ENCODE measurements at regions not wholly inside any gene's neighbourhood (a gene's known extent, or its start where the extent isn't known, plus 50 kb on each side); places are given as distances from the start of the nearest gene placed in this dataset.
"Not testable (repeated sequence)": the region's sequence is repeated elsewhere in the genome, so short reads cannot be mapped to it uniquely, and the experiment has no call there.

DNA sequence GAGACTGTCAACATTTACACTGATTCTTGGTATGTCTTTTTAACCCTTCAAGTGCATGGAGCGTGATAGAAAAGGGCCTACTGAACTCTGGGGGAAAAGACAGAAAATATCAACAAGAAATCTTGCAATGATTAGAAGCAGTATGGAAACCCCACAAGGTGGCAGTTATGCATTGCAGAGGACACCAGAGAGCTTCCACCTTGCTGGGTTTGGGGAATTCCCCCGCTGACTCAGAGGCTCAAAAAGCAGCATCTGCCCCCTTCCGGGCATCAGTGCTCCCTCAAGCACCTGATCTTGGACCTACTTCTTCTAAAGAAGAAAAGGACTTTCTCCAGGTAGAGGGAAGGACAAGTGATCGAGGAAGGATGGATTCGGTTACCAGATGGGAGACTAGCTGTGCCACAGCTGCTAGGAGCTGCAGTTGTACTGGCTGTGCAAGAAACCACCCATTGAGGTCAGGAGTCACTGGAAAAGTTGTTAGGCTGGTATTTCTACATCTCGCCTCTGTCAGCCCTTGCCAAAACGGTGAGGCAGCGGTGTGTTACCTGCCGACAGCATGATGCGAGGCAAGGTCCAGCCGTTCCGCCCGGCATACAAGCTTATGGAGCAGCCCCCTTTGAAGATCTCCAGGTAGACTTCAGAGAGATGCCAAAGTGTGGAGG lies 102.8 kb upstream of the OSBPL11 start:
- DNase-seq (ENCODE audit: low read depth), result not testable (repeated sequence)

DNA sequence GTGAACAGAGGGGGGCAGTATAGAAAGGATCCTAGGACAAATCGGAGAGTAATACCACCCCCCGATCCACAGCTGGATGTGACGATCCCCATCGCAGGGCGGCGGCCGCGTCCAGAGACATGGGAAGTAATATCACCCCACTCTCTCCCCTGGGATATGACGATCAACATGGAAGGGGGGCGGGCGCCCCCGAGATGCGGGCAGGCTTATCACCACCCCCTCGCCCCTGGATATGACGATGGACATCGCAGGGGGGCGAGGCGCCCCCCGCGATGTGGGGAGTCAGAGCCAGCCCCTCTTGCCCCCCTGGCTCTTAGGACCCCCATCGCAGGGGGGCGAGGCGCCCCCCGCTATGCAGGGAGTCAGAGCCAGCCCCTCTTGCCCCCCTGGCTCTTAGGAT lies 120.4 kb upstream of the OSBPL11 start:
- DNase-seq (ENCODE audit: low read depth), result no peak

DNA sequence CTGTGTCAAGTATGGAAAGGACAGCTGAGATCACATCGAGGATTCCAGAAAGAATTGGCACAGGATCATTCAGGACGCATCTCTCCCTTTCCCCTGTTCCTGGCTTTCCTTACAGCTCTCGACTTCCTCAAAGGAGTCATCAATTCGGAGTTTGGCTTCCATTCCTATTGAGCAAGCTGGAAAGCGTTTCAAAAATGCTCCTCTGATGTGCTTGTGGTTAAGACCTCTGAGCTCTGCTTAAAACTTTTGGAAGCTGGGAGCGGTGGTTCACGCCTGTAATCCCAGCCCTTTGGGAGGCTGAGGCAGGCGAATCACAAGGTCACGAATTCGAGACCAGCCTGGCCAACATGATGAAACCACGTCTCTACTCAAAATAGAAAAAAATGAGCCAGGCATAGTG lies 136.9 kb upstream of the OSBPL11 start:
- DNase-seq (ENCODE audit: low read depth), result peak; percentile 27

DNA sequence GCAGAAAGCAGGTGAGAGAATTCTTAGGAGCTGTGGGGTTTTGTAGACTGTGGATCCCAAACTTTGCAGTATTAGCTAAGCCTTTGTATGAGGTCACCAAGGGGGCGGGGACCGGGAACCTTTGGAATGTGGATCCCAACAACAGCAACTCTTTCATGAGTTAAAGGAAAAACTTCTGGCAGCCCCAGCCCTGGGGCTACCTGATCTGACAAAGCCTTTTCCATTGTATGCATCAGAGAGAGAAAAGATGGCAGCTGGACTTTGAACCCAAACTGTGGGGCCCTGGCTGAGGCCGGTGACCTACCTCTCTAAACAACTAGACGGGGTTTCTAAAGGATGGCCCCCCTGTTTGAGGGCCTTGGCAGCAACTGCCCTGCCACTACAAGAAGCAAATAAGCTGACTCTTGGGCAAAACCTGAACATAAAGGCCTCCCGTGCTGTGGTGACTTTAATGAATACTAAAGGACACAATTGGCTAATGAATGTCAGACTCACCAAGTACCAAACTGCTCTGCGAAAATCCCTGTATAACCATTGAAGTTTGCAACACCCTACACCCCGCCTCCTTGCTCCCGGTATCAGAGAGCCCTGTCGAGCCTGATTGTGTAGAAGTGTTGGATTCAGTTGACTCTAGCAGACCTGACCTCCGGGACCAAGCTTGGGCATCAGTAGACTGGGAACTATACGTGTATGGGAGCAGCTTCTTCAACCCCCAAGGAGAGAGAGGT lies 146.9 kb upstream of the OSBPL11 start:
- DNase-seq (ENCODE audit: low read depth), result not testable (repeated sequence)

DNA sequence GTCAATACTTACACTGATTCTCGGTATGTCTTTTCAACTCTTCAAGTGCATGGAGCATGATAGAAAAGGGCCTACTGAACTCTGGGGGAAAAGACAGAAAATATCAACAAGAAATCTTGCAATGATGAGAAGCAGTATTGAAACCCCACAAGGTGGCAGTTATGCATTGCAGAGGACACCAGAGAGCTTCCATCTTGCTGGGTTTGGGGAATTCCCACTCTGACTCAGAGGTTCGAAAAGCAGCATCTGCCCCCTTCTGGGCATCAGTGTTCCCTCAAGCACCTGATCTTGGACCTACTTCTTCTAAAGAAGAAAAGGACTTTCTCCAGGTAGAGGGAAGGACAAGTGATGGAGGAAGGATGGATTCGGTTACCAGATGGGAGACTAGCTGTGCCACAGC lies 147.5 kb upstream of the OSBPL11 start:
- not testable (repeated sequence) for DNase-seq (ENCODE audit: low read depth)

DNA sequence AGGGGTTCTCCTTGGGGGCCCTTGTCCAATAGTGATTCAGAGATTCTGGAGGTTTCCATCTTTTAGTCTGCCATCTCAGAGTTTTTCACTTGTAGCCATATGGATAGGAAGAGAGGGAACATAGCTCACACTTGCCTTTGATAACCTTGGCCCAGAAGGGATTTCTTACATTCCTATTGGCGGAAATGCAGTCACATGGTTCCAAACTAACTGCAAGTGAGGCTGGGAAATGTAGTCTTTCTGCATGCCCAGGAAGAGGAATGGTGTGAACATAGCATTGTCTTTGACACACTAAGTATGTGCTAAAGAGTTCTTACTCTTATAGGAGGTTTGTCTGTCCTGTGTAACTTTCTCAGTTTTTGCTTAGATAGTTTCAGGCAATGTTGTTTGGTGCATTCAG lies 161.8 kb upstream of the OSBPL11 start:
- not testable (repeated sequence) for DNase-seq (ENCODE audit: low read depth)

DNA sequence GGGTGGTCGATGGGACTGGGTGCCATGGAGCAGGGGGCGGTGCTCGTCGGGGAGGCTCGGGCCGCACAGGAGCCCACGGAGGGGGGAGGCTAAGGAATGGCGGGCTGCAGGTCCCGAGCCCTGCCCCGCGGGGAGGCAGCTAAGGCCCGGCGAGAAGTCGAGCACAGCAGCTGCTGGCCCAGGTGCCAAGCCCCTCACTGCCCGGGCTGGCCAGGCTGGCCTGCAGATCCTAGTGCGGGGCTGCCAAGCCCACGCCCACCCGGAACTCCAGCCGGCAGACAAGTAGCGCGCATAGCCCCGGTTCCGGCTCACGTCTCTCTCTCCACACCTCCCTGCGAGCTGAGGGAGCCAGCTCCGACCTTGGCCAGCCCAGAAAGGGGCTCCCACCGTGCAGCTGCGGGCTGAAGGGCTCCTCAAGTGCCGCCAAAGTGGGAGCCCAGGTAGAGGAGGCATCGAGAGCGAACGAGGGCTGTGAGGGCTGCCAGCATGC lies 163.4 kb upstream of the OSBPL11 start:
- DNase-seq (ENCODE audit: low read depth), result not testable (repeated sequence)

DNA sequence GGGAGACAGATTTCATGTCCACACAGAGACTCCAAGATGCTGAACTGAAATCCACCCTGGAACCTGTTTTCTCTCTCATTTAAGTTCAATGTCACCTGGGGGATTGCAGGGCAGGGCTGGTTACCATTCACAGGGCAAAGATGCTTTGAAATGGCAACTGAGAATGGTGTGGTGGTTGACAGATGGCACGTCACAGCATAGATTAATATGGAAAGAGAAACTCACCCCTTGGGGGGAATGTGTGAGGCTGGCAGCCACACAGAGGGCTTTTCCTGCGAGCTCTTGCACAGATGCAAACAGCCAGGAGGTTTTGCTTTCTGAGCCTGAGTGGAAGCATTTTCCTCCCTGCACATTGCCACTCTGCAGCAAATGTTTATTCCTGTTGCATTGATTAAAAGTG lies 167.3 kb upstream of the OSBPL11 start:
- not testable (repeated sequence) for DNase-seq (ENCODE audit: low read depth)

DNA sequence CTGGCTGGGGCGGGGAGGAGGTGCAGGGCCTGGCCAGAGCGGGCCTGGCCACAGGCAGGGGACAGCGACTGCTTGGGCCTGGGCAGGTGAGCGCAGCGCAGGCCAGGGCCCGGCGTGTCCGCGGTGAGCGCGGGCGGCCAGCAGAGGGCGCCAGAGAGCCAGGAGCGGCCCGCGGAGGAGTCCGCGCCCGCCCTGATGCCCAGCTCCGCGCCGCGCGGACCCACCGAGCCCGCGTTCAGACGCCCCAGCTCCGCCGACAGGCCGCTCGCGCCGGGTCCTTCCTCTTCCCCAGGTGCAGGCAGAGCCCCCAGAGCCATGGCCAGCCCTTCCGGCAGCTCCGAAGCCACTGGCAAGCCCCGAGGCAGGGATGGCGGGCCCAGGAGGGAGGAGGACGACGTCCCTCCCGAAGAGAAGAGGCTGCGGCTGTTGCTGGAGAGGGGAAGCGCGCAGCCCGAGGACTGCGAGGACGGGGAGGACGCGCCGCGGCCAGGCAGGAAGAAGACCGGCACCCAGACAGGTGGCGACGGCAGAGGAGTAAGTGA lies 171.1 kb upstream of the OSBPL11 start:
- peak; percentile 15 for DNase-seq (ENCODE audit: low read depth)

DNA sequence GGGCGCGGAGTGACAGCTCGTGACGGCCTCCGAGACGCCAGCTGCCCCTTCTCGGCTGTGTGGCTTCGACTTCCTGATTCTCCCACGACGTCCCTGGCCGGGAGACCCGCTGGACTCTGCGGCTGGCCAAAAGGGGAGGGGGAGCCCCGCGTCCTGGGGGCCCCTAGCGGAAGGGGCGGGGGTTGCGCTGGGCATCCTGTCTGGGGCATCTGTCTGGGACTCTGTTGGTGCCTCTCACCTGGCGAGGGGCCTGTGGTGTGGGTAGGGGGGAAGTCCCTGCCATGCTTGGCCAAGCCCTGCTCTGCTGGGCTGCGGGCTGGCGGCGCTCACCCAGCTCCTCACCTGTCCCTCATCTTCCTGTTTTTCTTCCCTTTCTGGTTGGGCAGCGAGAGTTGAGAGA lies 171.6 kb upstream of the OSBPL11 start:
- DNase-seq (ENCODE audit: low read depth), result not testable (repeated sequence)

DNA sequence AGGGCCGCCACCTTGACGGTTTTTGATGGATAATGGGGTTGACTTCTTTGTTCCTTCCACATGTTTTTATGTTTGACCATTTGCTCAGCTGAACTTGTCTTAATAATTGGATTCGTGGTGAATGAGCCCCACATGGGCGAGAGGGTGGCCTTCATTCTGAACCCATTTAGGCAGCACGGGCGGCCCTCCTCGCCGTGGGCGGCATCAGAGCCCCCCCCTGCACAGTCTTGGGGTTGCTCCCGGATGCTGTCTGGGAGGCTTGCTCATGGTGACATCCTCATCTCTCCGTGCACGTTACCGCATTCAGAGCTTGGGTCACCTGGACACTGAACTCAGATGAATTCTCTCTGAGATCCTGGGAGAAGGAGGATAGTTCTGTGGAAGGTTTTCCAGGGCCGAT lies 172.3 kb upstream of the OSBPL11 start:
- no peak for DNase-seq (ENCODE audit: low read depth)

DNA sequence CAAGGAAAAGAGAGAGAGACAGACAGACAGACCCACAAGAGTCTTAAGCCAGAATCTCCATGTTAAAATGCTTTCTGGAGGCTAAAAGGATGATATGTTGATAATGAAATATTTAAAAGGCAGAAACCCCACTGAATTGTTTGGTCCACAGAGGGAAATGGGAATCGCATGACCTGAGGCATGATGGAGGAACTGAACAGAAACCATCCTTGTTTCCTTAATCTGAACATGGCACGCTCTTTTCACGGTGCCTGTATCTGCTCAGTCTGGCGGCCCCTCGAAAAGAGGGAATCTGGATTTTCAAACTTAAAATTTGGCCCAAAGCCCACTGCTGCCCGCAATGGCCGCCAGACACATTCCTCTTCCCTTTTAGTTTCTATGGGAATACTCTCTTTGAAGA lies 173.5 kb upstream of the OSBPL11 start:
- not testable (repeated sequence) for DNase-seq (ENCODE audit: low read depth)

DNA sequence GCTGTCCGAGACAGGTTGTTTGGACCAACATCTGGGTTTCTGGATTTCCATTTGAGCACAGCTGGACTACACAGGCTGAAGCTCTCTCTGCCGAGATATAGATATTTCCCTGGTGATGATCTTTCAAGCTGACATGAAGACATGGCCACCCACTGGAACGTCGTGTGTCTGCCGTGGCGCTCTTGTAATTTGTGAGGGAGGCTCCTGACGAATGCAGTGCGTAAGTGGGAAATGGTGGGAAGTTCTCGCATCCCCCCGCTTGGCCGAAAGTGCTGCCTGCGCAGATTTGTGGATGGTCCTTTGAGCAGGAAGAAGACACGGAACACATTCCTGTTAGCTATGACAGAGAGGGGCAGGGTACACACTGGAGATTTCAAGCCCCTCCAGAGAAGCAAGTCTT lies 176.2 kb upstream of the OSBPL11 start:
- DNase-seq (ENCODE audit: low read depth), result not testable (repeated sequence)

DNA sequence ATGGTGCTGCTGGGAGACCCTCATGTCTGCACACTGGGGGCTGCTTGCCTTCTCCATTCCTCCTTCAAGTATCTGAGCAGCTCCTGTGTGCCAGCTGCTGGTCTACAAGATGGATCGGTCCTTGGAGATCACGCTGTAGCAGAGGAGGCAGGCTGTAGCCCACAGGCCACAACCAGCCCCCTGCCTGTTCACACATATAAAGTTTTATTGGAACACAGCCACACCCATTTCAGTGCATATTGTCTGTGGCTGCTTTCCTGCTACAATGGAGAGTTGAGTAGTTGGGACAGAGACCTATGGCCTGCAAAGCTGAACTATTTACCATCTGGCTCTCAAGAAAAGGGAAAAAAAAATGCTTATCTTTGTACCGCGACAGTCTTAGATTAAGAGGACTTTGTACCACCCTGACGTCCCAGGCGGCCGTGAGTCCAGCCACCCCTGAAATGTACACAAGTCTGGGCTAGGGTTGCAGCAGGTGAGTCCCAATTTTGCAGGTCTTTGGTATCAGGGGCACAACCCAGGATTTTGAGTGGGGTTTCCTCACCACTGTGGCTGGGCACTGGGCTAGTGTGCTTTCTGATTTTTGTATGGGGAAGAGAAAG lies 179.2 kb upstream of the OSBPL11 start:
- not testable (repeated sequence) for DNase-seq (ENCODE audit: low read depth)

DNA sequence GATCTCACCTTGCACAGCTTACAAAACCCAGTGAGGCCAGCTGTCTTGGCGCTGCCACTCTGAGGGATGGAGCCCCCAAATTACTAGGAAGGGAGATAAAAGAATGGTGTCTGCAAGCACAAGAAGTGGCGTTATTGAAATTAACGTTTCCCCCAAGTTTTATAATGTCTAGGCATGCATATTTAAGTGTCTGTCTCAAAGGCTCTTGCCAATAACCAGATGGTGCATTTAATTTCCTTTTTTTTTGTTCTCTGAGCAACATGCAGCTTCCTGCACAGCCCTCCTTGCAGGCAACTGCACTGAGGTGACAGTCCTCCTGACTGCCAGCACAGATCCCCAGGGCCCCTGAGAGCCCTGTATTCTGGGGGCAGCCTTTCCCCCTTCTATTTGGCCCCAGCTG lies 179.8 kb upstream of the OSBPL11 start:
- DNase-seq (ENCODE audit: low read depth), result not testable (repeated sequence)

DNA sequence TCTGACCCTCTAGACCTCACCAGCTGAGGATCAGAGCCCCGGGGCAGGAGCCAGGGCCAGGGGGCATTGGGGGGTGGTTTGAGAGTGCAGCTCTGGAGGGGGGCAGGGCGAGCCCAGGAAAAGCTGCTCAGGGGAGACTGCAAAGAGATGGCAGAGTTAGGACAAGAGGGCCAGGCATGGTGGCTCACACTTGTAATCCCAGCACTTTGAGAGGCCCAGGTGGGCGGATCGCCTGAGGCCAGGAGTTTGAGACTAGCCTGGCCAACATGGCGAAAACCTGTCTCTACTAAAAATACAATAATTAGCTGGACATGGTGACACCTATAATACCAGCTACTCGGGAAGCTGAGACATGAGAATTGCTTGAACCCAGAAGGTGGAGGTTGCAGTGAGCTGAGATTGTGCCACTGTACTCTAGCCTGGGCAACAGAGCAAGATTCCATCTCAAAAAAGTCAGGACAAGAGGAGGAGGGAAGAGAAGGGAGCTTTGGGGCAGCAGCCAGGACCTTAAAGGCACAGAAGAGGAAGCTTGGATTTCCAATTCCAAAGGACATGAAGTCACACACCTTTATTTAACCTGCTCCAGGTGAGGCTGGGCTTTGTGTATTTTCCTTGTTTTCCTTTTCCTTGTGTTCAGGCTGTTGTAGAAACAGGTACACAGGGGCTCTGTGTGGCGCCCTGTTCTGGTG lies 180.5 kb upstream of the OSBPL11 start:
- DNase-seq (ENCODE audit: low read depth), result not testable (repeated sequence)

DNA sequence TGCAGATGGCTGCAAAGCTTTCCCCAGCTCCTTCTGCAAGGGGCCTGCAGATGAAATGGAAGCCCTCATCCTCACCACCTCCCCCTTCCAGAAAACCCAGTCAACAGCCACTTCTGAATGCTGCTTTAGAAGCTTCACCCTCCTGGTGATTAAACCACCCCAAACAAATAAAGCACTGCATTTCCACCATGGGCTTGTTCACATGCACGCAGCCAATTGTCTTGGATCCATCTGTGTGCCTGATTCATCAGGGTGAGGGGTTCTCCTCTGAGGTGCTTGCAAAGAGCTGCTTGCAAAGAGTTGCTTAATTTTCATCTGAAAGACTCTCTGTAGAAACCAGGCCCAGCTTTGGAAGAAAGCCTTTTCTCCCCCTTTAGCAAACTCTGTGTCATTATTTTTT lies 184.0 kb upstream of the OSBPL11 start:
- not testable (repeated sequence) for DNase-seq (ENCODE audit: low read depth)

DNA sequence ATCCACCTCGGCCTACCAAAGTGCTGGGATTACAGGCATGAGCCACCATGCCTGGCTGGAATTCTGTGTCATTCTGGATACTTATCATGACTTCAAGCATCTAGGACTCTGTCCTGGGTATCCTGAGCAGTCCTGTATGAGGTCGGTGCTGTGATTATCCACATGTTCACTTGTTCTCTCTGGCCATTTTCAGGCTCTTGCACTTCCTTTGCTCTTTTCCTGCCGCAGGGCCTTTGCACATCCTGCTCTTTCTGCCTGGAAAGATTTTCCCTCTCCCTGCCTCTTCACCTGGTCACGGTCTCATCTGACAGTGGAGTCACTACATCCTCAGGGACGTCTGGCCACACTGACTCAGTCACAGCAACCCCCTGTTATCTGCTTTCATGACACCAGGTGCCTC lies 184.6 kb upstream of the OSBPL11 start:
- not testable (repeated sequence) for DNase-seq (ENCODE audit: low read depth)

DNA sequence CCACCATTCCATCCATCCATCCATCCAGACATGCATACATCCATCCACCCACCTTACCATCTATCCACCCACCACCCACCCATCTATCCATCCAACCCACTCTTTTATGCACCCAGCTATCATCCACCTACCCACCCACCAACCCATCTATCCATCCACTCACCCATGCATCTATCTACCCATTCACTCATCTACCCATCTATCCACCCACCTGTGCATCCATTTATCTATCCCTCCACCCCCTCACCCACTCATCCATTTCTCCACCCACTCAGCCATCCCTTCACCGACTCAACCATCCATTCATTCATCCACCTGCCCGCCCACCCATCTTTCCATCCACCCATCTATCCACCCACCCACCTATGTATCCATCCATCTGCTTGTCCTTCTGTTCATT lies 186.4 kb upstream of the OSBPL11 start:
- DNase-seq (ENCODE audit: low read depth), result not testable (repeated sequence)

DNA sequence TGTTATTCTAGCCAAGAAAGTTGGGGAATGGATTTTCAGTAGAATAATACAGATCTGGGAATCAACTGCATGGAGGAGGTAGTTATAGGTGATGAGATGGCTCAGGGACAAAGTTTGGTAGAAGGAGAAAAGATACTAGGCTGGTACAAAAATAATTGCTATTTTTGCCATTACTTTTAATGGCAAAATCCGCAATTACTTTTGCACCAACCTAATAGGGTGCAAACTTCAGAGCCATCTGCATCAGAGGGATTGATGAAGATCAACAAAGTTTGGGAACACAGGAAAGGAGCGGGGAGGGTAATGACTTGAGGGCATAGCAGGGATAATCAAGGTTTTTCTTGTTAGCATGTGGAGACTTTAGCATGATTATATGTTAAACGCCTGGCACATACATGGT lies 178.7 kb upstream of the ROPN1B start:
- not testable (repeated sequence) for DNase-seq (ENCODE audit: low read depth)

DNA sequence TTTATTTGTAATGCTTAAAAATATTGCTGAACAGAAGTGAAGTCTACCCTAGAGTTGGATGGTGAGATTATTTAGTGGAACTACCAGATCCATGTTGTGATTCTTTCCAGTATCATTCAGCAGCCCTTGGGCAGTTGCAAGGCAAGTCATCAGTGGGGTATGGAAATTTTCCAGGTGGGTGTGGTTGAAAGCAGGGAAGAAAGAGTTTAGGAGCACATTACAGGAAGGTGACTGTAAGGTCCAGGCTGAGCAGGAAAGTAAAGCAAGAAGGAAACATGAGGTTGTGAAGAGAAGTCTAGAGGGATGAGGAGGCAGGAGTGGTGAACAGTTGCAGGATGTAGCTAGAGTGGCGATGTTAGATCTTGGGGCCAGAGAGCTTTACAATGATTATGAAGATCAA lies 178.0 kb upstream of the ROPN1B start:
- not testable (repeated sequence) for DNase-seq (ENCODE audit: low read depth)

DNA sequence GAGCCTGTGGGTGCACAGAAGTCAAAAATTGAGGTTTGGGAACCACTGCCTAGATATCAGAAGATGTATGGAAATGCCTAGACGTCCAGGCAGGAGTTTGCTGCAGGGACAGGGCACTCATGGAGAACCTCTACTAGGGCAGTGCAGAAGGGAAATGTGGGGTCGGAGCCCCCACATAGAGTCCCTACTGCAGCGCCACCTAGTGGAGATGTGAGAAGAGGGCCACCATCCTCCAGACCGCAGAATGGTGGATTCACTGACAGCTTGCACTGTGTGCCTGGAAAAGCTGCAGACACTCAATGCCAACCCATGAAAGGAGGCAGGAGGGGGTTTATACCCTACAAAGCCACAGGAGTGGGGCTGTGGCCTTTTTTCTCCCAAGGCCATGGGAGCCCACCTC lies 159.0 kb upstream of the ROPN1B start:
- DNase-seq (ENCODE audit: low read depth), result not testable (repeated sequence)
